ENCODE measurements at regions not wholly inside any gene's neighbourhood (a gene's known extent, or its start where the extent isn't known, plus 50 kb on each side); places are given as distances from the start of the nearest gene placed in this dataset.

DNA sequence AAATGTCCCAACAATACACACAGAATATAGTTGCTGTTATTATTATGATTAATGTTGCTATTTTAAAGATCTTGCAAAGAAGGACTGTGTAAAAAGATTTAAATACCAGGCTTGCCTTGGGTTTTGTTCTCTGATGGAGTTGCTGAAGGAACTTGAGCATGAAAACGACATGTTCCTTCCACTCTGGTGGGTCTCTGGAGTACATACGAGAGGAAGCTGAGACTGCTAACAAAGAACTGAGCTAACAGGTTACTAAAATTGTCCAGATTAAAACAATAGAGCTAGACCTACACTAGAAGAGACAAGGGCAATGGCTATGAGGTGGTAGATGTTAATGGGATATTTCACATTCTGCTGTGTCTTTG lies 612.2 kb downstream of the TSN start:
- H3K27ac ChIP-seq: no peak overlapping the region
- no peak for DNase-seq
- no peaks in the 10 kb centered on the region for H3K4me1 ChIP-seq
- WGBS, 2 donors: 49 to 51% methylated on average over 2 of the region's 2 CpGs
- H3K36me3 ChIP-seq: no peaks in the 10 kb centered on the region
- H3K9me3 ChIP-seq: peaks cover 0 to 2% (median 0%) of the 10 kb centered on the region in 3 donors
- H3K27me3 ChIP-seq: no peaks in the 10 kb centered on the region
- no peak overlapping the region for H3K4me3 ChIP-seq
- intact Hi-C loops (cut with DNase I): no loop called here
- TF ChIP-seq POLR2A (IDR thresholded peaks at IDR 0.05) (no peak), CTCF (IDR thresholded peaks at IDR 0.05) (no peak)

GRCh38 chr2:122368576-122369243 lies 613.3 kb downstream of the TSN start:
- Histone ChIP-seq H3K9me3 (peaks cover 0 to 2% (median 0%) of the 10 kb centered on the region in 3 donors), H3K4me3 (no peak overlapping the region), H3K27me3 (no peaks in the 10 kb centered on the region), H3K4me1 (no peaks in the 10 kb centered on the region), H3K36me3 (no peaks in the 10 kb centered on the region), H3K27ac (no peak overlapping the region)
- WGBS, 2 donors: 39 to 47% methylated on average over 1 of the region's 1 CpG
- TF ChIP-seq CTCF (IDR thresholded peaks at IDR 0.05) (no peak), POLR2A (IDR thresholded peaks at IDR 0.05) (no peak)
- intact Hi-C loops (cut with DNase I): no loop called here
- DNase-seq: no peak

DNA sequence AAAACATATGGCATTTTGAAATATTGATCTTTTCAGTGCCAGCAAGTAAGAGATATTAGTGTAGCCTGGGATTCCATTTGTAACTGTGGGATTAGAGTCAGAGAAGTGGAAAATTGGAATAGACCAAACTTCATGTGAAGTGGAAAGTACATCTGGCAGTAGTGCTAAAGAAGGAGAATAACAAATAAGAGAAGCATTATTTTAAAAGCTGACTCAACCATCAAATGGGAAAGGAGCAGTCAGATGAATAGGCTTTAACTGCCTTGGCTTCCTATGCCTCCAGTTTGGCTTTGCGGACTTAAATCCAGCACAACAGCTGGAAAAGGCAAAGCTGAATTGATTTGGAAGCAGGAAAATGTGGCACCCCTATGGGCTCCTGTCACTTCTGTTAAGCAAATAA lies 623.1 kb downstream of the TSN start:
- peaks cover 0 to 5% (median 0%) of the 10 kb centered on the region in 3 donors for H3K9me3 ChIP-seq
- no peaks in the 10 kb centered on the region for H3K4me1 ChIP-seq
- no peak overlapping the region for H3K4me3 ChIP-seq
- TF ChIP-seq POLR2A (IDR thresholded peaks at IDR 0.05): no peak
- TF ChIP-seq CTCF (IDR thresholded peaks at IDR 0.05): no peak
- no peaks in the 10 kb centered on the region for H3K27me3 ChIP-seq
- intact Hi-C loops (cut with DNase I): no loop called here
- WGBS, 2 donors: 91 to 93% methylated on average over 1 of the region's 1 CpG
- H3K36me3 ChIP-seq: no peaks in the 10 kb centered on the region
- DNase-seq: no peak
- no peak overlapping the region for H3K27ac ChIP-seq

- Histone ChIP-seq H3K9me3 (peaks cover 0 to 20% (median 11%) of the 10 kb centered on the region in 3 donors), H3K27me3 (no peaks in the 10 kb centered on the region), H3K4me1 (no peaks in the 10 kb centered on the region), H3K27ac (no peak overlapping the region), H3K36me3 (no peaks in the 10 kb centered on the region), H3K4me3 (no peak overlapping the region)
- no peak for DNase-seq
- no peak for TF ChIP-seq CTCF (IDR thresholded peaks at IDR 0.05)
- no peak for TF ChIP-seq POLR2A (IDR thresholded peaks at IDR 0.05)
- 56 to 75% methylated on average over 4 of the region's 4 CpGs for WGBS, 2 donors
- intact Hi-C loops (cut with DNase I): no loop called here
Observed at GRCh38 chr2:122384768-122385333, 629.4 kb downstream of the TSN start.

DNA sequence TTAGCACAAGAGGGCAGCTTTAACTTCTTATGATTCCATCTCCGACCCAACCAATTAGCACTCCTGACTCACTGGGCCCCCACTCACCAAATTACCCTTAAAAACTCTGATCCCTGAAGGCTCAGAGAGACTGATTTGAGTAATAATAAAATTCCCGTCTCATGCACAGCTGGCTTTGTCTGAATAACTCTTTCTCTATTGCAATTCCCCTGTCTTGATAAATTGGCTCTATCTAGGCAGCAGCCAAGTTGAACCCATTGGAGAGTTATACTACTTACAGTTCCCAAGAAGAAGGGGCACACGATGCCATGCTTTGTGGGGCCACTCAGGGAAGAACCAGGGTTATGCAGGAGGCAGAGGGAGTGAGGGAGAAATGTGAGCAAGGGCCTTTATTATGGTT lies 632.8 kb downstream of the TSN start:
- H3K27ac ChIP-seq: no peak overlapping the region
- peaks cover 0 to 16% (median 11%) of the 10 kb centered on the region in 3 donors for H3K9me3 ChIP-seq
- no peaks in the 10 kb centered on the region for H3K36me3 ChIP-seq
- DNase-seq: no peak
- no peaks in the 10 kb centered on the region for H3K4me1 ChIP-seq
- no peak overlapping the region for H3K4me3 ChIP-seq
- H3K27me3 ChIP-seq: no peaks in the 10 kb centered on the region
- 59% methylated on average over 3 of the region's 3 CpGs for WGBS, 2 donors
- intact Hi-C loops (cut with DNase I): no loop called here
- TF ChIP-seq CTCF (IDR thresholded peaks at IDR 0.05) (no peak), POLR2A (IDR thresholded peaks at IDR 0.05) (no peak)

Measured in esophagus squamous epithelium (tissue), 5 donors.